Kidney tubule cell (primary cell): ENCODE measurements at regions not wholly inside any gene's neighbourhood (a gene's known extent, or its start where the extent isn't known, plus 50 kb on each side); places are given as distances from the start of the nearest gene placed in this dataset.

Experiments used
- DNase-seq: peaks from one replicate; pipeline ENCODE4 v3.0.0-alpha.2; 2018; ENCODE audit warnings: low spot score

DNA sequence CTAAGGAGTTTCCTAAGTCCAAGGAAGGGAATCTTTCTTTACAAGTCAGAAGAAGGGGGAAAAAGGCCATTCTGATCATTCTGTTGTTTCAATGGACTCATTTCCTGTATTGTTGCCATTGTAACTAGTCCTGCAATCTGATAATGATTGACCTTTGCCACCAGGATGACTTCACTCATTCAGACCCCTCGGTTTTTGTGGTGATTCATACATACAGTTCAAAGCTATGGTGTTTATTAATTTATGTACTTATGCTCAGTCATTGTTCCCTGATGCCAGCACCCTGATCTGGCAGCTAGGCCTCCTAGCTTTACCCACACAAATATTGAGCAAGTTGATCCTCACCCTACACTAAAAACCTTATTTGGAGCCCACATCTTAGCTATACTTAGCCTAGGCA is 57.6 kb upstream of the ZNF519 start:
- DNase-seq: peak; percentile 92

DNA sequence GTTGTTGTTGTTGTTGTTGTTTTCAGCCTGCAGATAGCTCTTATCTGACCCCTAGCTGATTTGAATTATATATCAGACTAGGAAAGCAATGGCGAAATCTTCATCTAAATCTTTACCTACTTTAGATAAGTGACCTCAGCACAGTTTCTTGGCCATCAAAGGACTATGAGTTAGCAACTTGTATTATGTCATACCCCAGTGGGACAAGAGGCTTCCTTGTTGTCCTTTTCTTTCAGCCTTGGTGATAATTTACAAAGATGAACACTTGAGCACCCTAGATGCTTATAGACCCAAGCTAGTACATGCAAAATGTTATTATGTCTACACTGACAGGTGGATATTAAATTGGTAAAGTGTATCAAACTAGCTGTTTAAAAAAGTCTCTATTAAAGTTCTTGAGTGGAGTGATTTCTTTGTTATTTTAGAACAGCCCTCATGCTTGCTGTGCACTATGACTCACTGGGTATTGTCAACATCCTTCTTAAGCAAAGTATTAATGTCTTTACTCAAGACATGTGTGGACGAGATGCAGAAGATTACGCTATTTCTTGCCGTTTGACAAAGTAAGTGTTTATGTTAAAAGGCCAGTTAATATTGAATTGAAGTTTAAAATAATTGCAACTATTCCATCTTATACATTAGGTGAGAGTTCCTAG is 56.6 kb upstream of the ZNF519 start:
- peak; percentile 66 for DNase-seq
